Activated CD8-positive, alpha-beta memory T cell treated with anti-CD3 and anti-CD28 coated beads, Interleukin-2, amount 50 U/mL, for 24 hours (primary cell): ENCODE measurements at regions not wholly inside any gene's neighbourhood (a gene's known extent, or its start where the extent isn't known, plus 50 kb on each side); places are given as distances from the start of the nearest gene placed in this dataset.

Experiments
- DNase-seq: peaks from one replicate; pipeline ENCODE4 v3.0.0-alpha.2; 2020; ENCODE audit errors: extremely low read depth

DNA sequence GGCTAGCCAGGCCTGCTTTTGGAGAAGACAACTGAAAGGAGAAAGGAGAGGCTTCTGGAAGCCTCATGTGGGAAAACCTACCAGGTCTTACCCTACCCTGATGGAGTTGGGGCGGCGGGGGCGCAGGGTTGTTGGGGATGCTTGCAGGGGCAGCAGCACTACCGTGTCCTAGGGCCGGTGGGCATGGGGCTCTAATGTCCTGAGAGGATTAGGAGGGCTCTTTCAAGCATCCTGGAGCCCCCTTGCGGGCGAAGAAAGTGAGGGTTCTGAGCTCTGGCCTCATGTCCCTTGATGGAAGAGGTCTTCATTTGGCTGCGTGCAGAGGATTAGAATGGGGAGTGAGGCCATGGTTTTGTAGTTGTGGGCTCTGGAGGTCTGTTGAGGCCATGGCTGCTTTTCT is 86.9 kb upstream of the PITX1 start:
- DNase-seq, result no peak

DNA sequence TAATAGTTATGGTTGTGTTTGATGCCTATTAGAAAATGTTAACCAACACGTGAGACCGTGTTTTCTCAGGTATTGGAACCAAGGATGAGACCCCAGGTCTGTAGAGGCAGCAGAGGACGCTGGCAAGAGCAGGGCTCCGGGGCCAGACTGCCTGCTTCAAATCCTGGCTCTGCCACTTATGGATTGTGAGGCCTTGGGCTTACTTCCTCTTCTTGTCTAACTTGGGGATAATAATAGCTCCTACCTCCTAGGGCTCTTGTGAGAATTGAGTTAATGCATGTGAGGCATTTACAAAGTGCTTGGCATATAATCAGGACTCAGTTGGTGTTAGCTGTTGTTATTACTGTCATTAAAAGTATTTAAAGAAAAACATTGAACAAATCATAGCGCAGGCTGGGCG is 85.5 kb upstream of the PITX1 start:
- DNase-seq, result no peak

DNA sequence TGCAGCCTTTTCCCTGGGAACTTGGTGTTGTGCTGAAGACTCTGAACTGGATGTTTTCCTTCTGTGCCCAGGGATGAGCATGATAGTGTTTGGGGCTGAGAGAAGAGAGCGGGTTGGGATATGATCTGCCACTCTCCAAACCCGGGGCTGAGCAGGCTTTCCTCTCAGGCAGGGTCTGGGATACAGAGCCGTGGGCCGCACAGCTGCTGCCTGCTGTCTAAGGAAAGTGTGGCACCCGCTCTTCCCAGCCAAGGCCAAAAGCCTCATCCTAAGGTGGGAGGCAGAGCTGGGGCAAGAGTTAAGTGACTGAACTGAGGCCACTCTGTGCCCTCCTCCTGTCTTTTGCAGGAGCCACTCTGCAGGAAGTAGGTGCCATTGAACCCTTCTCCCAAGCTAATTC is 83.6 kb upstream of the PITX1 start:
- no peak for DNase-seq

DNA sequence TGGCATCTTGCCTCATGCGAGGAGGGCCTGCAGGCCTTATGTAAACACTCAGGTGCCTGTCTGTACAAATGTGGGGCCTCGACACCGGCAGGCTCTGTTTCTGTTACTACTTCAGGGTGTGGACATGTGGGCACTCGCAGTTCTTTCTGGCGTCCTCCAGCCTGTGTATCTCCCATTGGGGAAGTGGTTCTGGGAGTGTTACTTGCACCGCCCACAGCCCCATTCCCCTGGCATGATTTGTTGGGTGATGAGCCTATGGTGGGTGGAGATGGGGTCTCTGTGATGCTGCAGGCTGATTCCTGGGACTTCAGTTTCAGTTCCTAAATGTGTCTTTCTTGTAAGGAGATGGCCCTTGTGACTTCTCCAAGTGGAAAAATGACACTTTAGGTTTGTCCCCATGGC is 82.1 kb upstream of the PITX1 start:
- DNase-seq, result no peak

DNA sequence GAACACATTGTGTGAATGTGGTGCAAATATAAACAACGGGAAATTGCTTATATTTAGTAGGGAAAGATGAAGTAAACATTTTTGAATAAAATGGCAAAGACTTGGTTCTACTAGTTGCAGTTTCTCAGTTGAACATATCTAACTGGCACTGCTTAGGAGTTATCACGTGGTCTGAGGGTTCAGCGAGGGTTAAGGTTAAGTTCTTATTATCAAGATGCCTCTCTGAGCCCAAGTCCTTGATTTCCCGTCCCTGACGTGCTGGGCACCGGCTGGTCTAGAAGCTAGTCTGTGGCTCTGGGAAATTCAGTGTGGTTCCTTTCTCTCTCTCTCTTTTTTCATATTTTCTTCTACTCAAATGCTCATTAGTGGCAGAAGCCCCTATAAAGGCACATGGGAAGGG is 81.6 kb upstream of the PITX1 start:
- DNase-seq, result no peak

DNA sequence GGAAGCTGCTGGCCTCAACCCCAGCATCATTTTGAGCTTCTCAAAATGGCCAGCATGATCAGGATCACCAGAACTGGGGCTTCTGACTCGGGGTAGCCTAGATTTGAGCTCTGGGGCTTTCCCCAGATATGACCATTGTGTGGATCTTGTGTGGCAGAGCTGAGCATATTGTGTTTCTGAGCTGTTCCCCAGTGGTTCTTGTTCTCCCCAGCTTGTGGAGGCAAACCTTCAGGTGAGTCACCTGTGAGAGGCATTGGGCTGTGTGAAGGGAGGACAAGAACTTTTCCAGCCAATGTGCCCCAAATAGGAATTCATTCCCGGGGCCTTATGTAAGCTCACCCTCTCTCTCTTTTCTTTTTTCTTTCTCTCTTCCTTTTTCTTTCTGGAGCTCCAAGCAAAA is 80.7 kb upstream of the PITX1 start:
- no peak for DNase-seq

DNA sequence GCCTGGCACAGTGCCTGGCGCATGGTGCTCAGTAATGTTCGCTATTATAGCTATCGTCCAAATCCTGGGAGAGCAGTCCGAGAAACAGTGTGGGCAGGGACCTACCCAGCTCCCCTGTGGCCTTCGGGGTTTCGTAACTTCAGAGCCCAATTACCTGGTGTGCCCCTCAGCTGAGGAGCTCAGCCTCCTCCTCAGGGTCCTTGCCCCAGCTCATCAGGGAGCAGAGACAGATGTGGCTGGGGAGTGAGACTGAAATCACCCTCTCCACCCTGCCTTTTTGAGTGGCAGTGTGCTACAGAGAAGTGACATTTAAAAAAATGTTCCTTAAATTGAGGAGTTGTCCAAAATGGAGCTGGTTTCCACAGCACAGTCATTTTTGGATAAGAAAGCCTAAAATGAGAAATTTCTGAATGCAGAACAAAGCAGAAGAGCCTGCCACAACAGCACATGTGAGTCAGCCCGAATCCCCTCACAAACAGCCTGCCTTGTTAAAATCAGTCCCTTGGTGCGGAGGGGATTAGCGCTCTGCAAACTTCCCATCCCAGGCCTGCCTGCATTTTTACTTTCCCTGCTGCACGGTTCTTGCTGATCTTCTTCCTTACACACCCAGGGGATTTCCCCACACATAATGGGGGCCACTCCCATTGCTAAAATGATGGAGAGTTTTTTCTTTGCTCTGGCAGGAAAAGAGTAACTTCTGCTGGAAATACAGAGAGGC is 78.1 kb upstream of the PITX1 start:
- DNase-seq, result no peak

DNA sequence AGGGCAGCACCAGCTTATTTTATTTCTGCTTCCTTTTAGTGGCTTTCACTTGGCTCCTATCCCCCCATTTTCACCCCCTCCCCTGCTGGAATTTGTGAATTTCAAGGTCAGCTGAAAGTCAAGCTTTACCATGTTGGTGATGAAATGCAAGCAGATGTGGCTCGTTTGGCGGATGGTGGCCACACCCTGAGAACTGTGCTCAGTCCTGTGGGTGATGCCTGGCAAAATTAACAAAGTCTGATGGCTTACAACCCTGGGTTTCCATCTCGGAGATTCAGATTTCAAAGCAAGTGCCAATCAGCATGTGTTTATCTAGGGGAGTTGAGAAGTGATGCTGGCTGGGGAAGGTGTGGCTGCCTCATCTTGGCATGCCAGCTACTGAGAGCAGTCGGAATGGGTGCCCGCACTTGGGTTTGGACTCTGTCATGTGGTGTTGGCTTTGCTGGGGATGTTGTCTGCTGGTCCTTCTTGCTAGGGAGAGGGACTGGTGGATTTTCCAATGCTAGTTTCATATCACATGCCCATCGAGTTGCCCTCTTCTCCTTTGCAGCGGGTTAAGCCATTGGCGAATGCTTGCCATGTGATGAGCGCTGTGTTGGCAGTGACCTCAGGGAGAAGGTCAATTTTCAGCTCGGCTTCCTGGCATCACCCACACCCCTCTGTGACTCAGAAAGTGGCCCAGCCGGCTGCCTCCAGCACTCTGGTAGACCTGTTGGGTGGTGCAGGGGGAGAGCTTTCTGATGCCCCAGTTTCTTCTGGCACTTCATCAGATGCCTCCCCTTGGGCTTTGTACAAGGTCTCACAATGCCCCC is 77.0 kb upstream of the PITX1 start:
- DNase-seq, result no peak

DNA sequence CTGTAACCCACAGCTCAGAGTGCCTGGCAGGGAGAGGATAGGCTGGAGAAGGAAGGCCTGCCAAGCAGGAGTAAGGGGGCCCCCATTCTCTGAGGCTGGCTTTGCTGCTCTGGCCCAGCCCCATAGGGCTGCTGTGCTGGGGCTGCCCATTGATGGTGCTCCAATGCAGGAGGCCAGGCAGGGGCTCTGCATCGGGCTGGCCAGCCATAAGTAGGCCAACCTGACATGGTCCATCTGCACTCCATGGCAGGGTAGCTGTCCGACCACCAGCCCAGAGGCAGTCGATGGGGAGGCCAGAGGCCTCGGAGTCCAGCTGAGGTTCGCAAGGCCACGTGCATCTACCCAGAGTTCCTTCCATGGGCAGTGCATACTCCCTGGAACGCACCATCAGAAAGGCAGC is 75.0 kb upstream of the PITX1 start:
- DNase-seq, result no peak

DNA sequence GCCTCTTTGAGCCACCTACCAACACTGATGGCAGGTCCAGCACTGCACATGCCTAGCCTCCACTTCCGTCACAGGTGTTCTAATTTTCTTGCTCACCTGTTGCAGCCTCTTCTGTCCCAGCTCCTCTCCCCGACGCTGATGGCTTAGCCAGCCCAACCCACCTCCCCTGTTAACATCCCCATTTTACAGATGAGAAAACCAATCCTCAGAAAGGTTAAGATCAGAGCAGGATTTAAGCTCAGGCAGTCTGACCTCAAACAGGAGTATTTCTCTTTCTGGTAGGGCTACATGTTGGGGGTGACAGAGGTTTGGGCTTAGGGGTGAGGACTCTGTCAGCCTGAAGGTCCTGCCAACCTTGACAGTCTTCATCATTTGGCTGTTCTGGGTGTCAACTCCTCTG is 74.5 kb upstream of the PITX1 start:
- DNase-seq, result no peak

DNA sequence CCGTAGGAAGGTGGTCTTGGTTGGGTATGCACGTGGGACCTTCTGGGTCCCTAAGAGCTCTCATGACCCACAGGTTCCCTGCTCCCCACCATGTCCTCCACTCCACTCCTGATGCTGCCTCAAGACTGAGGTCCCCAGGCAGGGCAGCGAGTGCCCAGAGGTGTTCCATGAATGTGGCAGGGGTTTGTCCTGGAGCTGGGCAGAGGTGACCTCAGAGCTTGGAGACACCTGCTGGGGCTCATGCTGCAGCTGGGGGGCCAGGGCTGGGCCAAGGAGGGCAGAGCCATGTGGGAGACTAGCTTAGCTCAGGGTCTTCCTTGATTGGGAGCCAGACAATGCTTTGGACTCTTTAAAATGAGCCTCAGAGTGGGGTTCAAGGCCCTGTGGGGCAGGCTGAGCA is 74.0 kb upstream of the PITX1 start:
- no peak for DNase-seq

DNA sequence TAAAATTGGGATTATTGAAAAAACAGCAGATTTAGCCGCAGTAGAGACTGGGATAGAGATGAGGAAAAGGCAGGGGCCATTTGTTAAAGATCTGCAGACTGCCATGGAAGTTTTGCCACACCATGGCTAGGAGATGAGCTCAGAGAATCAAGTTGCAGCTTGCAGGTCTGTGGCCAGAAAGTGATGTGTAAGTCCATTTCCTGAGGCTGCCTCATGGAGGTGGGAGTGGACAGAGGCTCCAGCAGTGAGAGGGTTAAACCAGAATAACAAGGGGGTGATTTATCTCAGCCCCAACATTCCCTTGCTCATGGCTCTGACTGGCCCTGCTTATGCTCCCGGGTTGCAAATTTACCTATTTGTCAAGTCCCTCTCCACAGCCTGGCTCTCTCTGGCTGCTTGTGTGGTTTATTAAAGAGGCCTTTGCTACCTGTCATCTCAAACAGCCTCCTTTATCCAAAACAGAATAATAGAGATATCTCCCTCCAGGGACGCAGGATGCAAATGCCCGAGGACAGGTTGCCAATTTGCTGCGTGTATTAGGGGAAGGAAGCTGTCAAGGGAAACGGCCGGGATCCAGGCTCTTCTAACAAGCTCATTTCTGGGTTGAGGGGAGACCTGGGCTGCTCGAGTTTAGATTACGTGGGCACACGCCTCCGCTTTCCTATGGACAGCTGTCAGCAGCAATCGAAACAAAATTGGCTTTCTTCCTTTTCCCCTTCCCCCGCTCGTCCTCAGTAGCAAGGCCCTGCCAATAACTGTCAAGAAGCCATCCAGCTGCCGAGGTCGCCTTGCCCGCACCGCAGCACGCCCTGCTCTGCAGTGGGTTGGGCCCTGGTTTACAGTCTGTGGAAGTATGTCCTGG is 72.8 kb upstream of the PITX1 start:
- no peak for DNase-seq

DNA sequence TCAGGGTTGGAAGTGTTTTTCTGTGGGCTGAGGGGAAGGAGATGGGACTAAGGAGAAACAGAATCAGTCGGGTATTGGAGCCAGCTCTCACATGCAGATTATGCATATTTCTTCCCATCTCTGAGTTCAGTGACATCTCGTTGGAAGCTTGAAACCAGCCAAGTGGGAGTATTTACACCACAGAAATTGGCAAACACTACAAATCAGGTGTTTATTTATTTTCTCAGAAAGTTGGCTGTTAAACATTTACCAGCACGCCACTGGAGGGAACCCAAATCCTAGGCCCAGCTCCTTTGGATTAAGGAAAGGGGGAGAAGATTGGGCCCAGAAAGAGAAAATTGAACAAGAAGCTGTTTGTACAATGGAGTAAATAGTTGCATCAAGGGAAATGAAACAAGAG is 72.1 kb upstream of the PITX1 start:
- no peak for DNase-seq

DNA sequence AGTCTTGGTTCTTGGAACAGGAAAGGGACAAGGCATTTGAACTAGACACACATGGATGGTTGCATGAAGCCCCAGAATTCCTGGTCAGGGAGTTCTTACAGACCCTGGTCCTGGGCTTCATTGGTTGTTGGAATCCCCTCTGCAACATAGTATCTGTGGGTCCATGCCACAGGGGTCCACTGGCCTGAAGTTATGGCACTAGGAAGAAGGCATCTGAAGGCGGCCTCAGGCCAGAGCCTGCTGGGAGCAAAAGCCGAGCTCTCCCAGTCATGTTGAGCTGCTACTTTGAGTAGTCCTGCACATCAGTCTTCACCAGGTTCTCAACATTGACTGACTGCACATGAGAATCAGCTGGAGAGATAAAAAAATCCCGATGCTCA is 71.1 kb upstream of the PITX1 start:
- no peak for DNase-seq

DNA sequence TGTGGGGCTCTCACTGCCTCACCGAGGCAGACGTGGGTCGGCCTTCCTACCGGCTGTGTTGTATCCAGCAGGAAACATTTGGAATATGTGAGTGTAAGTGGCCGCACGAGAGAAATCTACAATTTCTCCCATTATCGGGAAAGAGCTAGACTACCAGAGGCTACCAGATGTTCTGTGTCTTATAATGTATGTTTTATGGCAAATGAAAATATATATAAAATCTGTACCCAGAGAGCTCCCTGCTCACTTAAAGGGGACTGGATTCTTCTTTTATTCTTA is 69.5 kb upstream of the PITX1 start:
- DNase-seq, result no peak

DNA sequence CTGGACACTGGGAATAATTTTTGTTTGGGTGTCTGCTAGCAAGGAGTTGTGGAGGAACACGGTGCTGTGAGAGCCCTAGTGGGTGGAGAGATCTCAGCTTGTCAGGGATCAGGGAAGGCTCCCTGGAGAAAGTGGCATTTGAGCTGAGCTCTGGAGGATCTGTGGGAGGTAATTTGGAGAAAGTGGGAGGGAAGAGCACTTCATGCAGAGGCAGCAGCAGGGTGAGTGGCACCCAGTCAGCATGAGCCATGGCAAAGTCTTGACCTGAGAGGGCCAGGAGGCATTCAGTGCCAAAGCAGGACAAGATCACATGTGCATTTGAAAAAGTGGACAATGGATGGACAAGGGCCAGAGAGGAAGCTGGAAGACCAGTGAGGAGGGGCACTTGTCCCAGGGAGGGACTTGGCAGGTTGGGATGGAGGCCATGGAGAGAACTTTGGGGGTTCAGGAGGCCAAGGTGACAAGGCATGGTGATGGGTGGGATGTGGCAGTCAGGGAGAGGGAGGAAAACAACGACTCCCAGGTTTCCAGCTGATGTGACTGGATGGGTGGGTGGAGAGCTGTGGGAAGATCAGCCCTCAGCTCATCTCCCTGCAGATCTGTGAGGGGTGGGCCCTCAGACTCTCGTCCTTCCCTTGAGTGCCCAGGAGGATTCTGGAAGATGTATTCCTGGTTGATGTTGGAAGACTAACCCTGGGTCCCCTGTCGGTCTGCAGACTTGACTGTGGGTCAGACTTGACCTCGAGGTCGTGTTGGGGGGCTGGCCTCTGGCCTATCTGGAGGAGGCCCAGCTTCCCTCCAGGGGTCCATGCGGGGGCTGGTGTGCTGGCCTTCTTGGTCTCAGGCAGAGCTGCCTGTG is 68.9 kb upstream of the PITX1 start:
- DNase-seq, result no peak

DNA sequence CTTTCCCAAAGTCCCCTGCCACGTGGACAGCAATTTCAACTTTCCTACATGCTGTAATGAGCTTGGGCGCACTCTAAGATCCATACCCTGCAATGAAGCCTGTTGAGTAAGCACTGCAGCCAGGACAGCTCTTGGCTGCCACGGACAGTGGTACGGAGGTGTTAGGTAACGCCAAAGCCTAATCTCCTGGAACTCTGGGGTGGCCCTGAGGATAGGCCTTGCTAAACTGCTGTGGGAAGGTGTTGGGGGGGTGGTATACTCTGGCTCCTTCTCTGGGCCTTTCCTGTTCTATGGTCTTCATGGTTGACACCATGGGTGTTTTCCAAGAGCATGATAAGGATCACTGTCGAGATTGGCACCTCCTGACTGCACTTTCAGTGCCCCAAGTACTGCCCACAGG is 66.4 kb upstream of the PITX1 start:
- no peak for DNase-seq

DNA sequence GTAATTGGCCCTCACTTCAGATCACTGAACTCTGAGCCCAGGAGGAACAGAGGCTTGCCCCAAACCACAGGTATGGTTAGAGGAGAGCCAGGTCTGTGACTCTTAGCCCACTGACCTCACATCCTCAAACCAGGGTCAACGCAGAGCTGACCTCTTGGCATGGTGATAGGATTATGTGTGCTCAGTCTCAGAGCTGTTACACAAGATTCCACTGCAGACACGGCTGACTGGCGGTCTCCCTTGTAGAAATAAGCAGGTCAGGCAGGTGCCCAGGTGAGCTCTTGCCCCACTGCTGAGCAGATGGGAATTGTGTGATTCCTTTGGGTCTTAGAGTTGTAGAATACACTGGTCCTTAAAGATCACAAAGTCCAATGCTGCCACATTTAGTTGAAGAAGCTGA is 66.0 kb upstream of the PITX1 start:
- no peak for DNase-seq

DNA sequence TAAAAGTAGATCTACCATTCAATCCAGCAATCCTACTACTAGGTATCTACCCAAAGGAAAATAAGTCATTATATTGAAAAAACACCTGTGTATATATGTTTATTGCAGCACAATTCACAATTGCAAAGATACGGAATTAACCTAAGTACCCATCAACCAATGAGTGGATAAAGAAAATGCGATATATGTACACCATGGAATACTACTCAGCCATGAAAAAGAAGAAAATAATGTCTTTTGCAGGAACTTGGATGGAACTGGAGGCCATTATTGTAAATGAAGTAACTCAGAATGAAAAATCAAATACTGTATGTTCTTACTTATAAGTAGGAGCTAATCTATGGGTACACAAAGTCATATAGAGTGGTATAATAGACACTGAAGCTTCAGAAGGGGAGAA is 63.4 kb upstream of the PITX1 start:
- DNase-seq, result no peak

DNA sequence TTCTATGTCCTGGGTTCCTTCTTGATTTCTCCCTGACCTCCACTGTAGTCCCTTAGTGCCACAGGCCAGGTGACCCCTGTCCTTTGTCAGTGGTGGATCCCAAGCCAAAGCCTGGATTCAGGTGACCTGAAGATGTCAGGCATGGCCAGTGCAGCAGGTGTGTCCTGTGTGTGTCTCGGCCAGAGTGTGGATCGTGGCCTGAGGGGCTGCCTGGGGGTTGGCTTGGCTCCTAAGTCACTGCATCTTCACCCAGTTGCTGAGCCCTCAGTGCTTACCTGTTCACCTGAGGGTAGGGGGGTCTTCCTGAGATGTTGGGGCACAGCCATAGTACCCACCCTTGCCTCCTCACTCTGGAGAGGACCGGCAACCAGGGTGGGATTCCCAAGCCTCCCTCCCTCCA is 61.8 kb upstream of the PITX1 start:
- no peak for DNase-seq

DNA sequence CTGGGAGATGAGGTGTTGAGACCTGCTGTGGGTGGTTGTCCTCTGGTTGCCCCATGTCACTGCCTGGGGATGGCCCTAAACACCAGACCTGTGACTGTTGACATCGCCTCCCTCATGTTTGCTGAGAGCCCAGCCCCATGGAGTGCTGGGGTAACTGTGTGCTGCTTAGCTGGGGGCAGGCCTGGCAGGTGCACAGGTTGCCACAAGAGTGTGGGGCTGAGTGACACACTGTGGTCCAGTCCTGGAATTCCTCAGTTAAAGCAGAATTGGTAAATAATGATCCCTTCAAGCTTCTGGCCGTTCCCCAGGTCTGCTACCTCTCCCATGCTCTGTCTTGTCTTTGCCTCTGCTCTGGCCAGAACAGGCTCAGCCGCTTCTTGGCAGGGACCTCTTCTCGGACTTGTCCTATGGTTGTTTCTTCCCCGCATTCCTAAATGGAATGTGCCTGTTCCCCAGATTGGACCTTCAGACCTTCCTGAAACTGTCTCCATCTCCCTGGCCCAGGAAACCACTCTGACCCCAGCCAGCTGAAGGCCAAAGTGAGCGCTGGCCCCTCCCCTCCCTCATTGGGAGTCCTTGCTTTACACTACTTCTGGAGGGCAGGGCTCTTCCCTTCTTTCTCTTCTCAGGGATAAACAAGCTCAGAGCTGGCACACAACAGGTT is 61.2 kb upstream of the PITX1 start:
- DNase-seq, result no peak
